Right forelimb (tissue), 1 donor: ENCODE measurements at regions not wholly inside any gene's neighbourhood (a gene's known extent, or its start where the extent isn't known, plus 50 kb on each side); places are given as distances from the start of the nearest gene placed in this dataset.

Experiments used
- DNase-seq: peaks from one replicate; pipeline ENCODE4 v3.0.0-alpha.2; 2018

DNA sequence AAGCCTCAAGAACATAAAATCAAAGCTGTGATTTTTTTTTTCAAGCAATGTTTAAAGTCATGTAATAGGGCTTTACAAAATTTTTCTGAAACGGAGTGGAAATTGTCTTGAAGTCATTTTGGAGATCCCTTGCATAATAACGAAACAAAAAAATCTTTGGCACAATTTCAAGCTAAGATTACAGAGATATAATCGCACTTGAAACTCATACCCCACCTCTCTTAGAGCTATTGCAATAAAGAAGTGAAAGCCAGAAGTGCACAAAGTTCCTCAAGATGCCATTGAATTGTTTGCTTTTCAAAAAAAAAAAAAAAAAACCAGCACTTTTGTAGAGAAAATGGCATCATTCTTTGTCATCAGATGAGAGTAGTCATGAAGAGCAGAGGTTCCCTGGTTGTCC lies 152.3 kb downstream of the PAX3 start:
- no peak for DNase-seq

DNA sequence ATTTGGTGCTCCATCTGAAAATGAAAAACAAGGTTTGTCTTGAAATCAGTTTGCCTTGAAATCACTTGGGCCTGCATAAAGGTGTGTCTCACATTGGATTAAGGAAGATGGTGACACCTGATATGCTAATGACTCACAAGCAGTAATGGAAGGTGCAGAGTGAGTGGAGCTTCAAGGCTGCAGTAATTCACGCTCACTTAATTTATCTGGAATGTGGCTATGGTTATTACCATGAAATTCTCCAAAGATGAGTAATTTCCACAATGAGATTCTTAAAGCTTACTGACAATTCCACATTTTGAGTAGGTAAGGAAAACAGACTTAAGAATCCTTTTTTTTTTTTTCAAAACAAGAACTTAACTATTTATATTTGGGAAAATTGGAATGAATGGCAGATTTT lies 156.8 kb downstream of the PAX3 start:
- DNase-seq = no peak

DNA sequence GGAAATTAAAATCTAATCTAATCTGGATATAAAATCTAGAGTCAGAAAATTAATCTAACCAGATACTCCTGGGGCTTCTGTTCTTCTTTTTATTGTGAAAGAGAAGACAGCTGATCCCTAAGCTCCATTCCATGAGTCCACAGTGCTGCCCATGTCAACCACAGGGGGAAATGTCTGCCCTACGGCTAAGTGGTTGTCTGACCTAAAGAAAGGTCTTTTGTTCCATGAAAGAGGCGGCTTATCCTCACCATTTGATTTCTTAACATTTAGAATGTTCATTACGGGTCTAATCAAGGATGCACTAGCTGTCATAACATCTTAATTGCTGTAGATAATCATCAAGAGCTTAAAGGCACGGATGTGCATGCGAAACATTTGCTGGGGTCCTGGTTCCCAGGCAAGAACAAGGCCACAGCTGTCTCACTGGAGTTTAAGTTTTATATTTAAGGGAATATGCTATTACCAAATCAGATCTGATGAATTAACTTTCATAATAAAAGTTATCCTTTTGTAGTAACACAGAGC lies 162.6 kb downstream of the PAX3 start:
- DNase-seq = no peak

DNA sequence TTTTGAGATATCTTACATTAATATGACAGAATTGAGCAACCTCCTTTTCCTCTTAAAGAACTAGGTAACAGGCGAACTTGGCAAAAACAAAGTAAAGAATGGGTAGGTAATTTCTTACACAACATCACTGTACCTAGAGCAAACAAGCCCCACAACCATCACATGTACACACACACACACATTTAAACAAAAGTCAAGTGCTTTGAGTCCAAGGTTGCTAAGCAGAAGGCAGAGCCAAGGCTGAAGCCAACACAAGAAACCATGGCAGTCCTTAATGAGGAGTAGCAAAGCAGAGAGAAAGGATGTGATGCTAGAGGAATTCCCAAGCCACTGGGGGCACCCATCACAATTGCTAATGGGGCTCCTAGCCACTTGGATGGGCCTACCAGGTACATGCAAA lies 164.1 kb downstream of the PAX3 start:
- DNase-seq = no peak

DNA sequence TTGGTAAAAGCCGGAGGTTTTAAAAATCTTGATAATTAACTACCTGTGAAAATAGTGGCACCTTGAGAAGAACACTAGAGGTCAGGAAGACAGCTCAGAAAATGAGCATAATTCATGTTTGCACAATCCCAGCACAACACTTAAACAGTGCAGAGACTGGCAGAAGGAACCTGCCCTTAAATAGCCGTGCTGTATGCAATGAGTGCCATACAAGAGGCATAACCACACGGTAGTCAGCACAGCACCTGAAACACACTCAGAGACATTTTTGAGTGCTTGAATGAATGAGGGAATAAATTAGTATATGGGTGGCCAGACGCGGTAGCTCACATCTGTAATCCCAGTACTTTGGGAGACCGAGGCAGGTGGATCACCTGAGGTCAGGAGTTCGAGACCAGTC lies 164.9 kb downstream of the PAX3 start:
- DNase-seq = no peak

DNA sequence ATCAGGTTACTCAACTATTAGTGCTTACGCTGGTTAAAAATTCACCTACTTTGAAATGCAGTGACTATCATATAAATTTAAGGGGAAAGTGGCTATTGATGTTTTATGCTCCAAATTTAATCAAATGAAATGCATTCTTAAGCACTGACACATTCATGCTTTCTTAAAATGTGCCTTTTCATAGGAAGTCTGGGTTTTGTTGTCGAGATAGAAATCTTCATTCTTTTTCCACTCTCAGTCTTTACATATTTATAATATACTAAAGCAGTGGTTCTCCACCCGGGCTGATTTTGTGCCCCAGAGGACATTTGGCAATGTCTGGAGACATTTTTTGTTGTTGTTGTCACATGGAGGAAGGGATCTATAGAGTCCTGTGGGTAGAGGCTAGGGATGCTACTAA lies 167.9 kb downstream of the PAX3 start:
- DNase-seq = no peak

DNA sequence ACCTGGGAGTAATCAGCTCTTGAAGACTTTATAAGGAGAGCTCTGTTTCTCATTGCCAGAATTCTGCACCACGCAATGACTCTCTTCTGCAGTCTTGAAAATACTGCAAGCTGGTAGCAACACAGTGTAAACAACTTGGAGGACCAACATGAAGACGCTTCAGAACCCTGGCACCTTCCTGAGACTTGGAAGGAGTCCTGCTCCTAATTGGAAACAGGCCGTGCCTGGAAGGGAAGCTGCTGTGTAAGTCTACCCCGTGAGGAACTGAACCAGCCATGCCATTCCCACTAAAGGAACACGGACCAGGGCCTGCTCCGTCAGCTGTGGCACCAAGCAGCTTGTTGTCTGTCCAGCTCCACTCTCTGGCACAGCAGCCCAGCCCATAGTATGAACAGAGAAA lies 171.1 kb downstream of the PAX3 start:
- no peak for DNase-seq

DNA sequence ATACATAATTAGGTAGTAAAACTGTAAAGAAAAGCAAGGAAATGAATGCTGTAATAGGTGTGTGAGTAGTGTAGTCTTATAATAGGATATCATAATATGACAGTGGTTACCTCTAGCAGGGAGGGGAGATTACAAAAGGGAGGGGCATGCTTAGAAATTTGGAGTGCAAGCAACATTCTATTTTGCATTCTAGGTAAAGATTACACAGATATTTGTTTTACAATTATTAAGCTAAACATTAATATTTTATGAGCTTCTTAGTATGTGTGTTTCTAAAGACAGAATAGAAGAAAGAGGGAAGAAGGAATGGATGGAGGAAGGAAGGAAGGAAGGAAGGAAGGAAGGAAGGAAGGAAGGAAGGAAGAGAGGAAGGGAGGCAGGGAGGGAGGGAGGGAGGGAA lies 177.9 kb downstream of the PAX3 start:
- no peak for DNase-seq

DNA sequence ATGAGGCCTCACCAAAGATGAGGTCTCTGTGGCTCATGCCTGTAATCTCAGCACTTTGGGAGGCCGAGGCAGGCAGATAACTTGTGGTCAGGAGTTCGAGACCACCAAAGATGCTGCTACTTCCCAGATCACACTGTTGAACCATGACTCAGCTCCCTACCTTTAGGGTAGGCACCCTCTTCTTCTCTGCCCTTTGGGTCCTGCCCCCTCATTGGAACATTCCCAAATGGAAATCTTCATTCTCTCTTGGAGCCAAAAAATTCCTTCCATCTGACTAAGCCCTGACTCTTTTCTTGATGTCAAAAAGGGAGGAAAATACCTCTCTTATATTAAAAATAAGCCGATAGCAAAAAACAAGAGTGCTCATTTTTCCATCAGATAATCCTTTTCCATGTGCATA lies 183.5 kb downstream of the PAX3 start:
- no peak for DNase-seq

DNA sequence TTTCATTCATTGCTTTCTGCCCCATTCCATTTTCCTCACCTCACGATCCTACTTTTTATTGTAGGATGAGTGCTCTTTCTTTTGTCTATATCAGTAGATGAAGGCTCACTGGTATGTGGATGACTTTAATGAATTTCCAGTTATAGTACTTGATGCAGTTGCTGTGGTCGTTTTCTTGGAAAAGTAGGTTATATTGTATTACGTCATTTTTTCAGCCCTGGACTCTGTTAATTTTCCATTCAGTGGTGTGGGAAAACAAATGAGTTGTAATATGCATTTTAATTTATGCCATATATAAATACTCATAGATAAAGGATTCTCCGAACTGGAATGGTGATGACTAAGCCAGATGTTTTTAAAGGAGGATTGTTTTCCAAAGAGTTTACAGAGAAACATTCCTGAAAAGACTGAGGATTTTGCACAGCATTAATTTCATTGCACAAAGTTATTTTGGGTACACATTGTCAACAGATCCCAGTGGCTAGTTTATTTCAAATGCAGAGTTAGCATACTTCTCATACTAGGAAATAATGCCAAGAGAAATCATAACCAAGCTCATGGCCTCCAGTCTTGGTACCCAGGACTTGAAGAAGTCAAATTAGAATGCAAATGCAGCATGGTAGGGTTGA lies 189.7 kb downstream of the PAX3 start:
- no peak for DNase-seq

DNA sequence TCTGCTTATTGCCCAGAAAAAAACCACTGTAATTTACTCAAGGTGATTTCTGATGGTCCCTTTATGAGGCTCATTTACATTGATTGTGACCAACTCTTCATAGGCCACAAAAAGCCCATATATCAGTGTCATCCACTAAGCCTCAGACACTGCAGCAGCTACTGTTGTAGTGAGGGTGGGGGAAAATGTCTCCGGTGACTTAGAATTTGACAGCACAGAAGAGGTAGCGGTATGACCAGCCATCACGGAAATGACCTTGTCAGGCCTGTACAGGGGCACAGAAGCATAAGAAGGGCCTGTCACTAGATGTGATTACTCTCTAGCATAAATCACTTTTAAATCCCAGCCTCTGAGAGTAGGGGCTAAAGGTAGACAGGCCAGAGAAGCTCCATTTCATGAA lies 190.3 kb downstream of the PAX3 start:
- DNase-seq = no peak

DNA sequence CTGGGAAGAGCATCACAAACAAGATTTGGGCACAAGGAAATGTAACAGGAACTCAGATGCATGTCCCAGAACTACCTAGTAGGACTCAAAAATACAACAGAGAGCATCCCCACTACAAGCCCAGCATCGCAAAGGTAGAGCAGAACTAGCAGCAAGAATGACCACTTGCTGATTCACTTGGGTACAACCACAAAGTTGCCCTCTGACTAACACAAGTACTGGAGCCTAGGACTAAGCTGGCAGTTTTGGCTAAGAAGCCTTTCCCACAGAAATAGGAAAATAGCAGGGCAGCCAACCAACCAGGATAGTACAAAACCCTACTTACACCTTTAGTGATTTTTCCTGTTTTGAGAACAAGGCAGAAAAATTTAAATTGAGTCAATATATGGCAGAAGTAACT lies 193.8 kb downstream of the PAX3 start:
- no peak for DNase-seq

DNA sequence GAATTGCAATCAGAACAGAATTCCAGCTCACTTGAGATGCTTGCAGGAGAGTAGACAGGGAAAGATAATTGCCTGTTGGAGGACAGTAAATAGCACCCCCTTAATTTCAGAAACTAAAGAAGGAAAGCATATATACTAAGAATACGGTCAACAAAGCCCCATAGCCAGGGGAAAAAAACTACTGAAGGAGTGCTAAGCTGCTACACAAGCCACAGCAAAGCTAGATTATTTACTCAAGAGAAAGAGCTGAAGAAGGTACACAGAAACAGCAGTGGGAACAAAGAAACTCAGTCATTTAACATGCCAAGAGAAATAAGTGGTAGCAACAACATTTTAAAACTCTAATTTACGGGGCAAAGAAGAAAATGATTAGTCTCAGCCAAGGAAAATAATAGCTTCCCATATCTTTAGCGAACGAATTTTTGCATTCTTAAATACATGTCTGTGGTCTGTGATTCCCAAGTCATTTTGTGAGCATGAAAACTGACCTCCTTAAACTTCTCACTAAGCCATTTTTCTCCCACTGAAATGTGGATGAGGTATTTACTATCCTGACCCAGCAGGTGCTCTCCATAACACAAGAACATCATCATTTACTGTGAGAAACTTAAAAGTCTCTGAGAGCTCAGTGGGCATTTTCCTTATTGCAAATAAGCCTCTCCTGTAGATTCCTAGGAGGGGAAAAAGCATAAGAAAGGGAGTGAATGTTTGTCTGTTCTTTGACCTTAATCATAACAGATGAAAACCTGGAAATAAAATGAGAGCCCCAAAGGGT lies 196.0 kb downstream of the PAX3 start:
- no peak for DNase-seq

DNA sequence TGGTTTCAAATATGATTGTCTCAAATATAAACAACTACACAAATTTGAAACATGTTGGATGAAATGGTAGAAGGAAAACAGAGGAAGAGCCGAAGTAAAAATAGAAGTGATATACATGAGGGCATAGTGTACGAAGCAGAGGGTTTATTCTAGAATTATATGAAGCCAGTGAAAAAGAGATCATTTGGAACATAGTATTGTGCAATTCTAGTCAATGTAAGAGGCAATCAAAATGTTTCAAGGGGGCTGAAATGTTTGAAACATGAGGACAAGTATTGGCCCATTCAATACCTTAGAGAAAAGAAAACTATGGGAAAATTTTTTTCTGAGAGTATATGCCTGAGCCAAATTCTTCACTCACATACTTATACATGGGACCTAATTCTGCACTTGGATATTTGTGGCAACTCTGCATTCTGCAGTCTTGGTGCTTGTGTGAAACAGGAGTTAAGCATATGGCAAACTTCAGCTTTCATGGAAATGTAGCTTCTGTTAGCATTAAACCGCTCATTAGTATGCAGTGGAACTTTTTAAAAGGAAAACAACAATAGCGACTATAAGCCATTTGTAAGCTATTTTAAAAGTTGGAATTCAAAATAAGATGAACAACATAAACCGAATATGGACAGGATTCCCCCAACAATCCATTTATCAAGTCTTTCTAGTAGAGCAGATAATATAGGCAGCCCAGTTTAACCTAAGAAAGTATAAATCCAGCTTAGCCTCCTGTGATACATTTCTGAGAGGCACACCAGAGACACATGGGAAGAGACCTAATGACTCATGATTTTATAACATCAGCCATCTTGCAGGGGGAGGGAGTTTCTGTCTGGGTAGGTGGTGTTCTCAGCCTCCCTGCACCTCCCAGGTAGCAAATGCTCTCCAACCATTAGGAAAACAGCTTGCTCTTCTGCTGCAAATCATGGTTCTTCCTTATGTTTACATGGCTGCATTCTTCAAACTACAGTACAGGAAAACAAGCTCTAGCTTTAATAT lies 197.8 kb downstream of the PAX3 start:
- no peak for DNase-seq

DNA sequence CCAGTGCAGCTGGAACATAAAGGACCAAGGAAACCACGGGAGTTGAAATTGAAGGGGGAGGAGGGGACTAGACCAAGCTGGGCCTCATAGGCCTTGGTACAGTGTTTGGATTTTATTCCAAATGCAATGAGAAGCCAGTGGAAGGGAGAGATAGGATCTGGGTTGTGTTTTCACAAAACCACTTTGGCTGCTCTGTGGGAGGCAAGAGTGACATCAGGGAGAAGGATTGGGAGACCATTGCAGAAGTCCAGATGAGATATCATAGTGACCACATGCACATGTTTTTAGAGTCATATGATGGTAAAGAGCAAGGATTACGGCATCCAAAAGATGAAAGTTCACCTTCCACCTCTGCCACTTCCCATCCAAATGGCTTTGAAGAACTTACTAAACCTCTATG lies 210.2 kb downstream of the PAX3 start:
- no peak for DNase-seq

DNA sequence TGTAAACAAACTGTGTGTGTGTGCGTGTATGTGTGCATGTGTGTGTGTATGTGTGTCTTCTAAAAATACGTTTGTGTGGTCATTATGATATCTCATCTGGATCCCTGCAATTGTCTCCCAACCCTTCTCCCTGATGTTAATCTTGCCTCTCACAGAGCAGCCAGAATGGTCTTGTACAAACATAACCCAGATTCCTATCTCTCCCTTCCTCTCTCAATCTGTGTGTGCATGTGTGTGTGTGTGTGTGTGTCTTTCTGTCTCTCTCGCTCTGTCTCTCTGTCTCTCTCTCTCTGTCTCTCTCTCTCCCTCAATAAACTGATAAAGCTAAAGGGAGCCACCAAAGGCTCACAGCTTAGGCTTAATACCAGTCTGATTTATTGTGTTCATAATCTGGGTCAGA lies 210.8 kb downstream of the PAX3 start:
- no peak for DNase-seq

DNA sequence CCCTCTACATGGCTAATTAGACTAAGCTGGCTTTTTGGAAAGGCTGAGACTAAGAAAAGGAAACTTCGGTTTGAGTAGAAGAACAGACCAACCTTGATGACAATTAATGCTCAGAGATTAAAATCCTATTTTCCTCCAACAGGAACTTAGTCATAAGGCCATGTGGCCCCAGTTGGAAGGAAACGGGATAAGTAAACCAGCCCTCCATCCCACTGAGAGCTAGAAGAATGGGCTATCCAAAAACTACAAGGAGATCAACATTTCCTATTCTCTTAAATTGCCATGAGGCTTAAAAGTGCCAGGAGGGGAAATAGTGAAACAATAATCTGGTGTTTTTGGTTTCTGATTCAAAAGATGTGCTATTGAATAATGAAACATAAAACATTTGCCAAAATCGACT lies 216.6 kb downstream of the PAX3 start:
- no peak for DNase-seq

DNA sequence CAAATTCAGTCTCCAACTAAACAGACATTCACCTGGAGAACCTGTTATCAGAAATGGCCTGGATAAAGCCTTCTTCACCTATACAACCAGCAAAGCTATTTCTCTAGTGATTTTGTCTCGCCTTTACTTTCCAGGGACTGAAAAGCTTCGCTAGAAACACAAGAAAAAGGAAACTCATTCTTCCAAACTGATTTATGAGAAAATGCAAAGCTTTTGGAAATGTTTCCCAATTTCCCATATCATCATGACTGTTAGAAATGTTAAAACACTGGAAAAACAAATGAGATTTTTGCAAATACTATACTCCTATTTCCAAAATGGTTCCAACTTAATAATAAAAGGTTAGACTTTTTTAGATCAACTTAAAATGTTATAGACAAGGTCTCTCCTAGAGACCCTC lies 218.7 kb downstream of the PAX3 start:
- DNase-seq = no peak

DNA sequence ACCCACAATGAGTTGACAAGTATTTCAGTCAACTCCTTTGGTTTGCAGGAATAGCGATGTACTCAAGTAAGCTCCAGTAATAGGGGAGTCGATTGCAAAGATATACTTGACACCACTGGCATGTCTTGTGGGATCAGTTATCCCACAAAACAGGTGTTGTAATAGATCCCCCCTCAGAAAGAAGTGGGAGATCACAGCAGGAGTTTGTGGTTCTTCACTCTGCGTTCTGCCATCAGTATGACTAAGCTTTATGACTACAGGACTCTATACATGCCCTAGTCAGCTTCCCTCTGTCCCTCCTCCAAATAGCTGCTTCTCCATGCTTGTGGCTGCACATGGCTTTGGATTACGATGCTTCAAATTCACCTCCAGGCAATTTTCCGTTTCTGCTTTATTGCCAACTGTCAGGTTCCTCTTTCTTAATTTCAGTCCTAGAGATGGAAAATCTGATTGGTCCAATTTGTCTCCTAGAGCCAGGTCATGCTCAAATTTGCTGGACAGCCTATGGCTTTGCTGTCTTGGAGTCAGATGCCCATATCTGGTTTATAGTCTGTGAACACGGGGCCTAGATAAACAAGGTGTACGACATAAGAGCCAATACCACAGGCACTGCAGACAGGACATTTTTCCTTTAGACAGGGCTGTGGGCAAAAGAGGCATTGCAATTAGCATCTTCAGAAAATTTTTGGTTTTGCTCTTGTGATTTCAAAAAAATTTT lies 221.7 kb downstream of the PAX3 start:
- DNase-seq = no peak

DNA sequence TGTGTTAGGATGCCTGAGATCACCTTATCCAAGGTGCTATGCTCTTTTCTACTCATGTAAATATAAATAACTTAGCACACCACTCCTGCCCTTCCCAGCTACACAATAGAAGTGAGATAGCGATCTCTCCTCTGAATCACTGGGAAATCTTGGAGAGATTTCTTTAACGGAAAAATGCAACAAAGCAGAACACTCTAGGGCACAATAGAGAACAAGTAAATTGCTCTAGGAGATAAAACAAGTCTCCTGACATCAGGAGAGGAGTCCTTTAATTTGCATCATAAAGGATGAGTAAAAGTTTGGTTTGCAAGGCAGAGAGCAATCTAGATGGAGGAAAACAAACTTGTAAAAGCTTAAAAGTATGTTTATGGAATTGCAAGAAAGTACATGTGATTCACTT lies 224.1 kb downstream of the PAX3 start:
- DNase-seq = no peak

DNA sequence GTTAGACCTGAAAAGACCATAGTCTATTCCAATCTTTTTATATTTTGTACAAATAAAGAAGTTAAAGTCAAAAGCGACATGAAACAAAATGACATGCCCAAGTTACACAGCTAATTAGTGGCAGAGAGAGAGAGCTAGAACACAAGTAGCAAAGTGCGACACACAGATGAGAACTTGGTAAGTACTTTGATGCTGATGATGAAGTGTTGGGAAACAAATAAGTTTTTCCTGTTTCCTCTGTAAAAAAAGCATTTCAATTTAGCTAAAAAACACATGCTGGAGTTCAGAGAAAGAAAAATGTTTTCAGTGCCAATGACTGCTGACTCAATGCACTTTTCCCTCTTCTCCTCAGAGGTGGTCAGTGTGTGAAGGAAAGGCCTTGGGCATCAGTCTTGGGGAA lies 226.9 kb downstream of the PAX3 start:
- DNase-seq = no peak

DNA sequence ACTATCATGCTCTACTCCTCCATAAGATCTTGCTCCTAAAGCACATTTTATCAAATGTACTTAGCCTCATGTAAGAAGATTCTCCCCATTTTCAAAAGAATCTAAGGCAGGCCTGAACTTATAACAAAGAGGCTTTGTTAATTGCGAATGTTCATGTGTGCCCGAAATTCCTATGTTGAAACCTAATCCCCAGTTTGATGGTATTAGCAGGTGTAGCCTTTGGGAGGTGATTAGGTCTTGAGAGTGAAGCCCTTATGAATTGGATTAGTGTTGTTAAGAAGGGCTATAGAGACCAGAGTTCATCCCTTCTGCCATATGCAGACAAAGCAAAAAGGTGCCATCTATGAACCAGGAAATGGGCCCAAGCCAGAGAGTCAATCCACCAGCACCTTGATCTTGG lies 234.5 kb downstream of the PAX3 start:
- no peak for DNase-seq
